Epithelial cell of proximal tubule (primary cell): ENCODE measurements at regions not wholly inside any gene's neighbourhood (a gene's known extent, or its start where the extent isn't known, plus 50 kb on each side); places are given as distances from the start of the nearest gene placed in this dataset.

Source experiments
- DNase-seq: peaks from one replicate; pipeline ENCODE4 v3.0.0-alpha.2; 2011; ENCODE audit warnings: low read depth
- H3K4me3 ChIP-seq: 2 replicates; pipeline ENCODE4 v1.5.1; 2011; ENCODE audit warnings: low read depth, mild to moderate bottlenecking, low read length
- CTCF ChIP-seq: conservative IDR thresholded peaks from 2 replicates; pipeline ENCODE4 v1.5.1; 2012; ENCODE audit warnings: low read depth, mild to moderate bottlenecking, low read length

GRCh38 chr3:68436619-68437401 lies 495.5 kb downstream of the TAFA4 start:
- TF ChIP-seq CTCF, result no peak

GRCh38 chr3:68428495-68428894 lies 503.9 kb downstream of the TAFA4 start:
- TF ChIP-seq CTCF, result no peak
- no peak for DNase-seq
- no peak overlapping the region for H3K4me3 ChIP-seq

More at GRCh38 chr3:68436619-68437401, 495.5 kb downstream of the TAFA4 start:
- no peak for DNase-seq
- no peak overlapping the region for H3K4me3 ChIP-seq

- H3K4me3 ChIP-seq, result no peak overlapping the region
- TF ChIP-seq CTCF, result no peak
- no peak for DNase-seq
These were observed 507.4 kb downstream of the TAFA4 start for GRCh38 chr3:68424796-68425460.

GRCh38 chr3:68408626-68409025 lies 523.7 kb downstream of the TAFA4 start:
- no peak overlapping the region for H3K4me3 ChIP-seq
- no peak for TF ChIP-seq CTCF
- DNase-seq, result no peak

GRCh38 chr3:68403741-68404140 lies 528.6 kb downstream of the TAFA4 start:
- no peak for DNase-seq
- TF ChIP-seq CTCF, result no peak
- no peak overlapping the region for H3K4me3 ChIP-seq

GRCh38 chr3:68402235-68402918 lies 530.0 kb downstream of the TAFA4 start:
- no peak for DNase-seq
- TF ChIP-seq CTCF, result no peak
- no peak overlapping the region for H3K4me3 ChIP-seq
